Breast epithelium (tissue), 4 donors: ENCODE measurements at regions not wholly inside any gene's neighbourhood (a gene's known extent, or its start where the extent isn't known, plus 50 kb on each side); places are given as distances from the start of the nearest gene placed in this dataset.

ENCODE experiments used
- DNase-seq, 2 donors: peaks; one replicate each; pipeline ENCODE4 v3.0.0-alpha.2; 2019; ENCODE audit warnings: low spot score in 2 of 2
- H3K27ac ChIP-seq, 2 donors: fragments of 200-600 bp; sonication (generic) in 1 of 2; one replicate each; pipeline ENCODE4 v1.5.1; 2016 to 2019; ENCODE audit warnings: mild to moderate bottlenecking in 1 of 2
- H3K27me3 ChIP-seq, 2 donors: fragments of 200-600 bp; sonication (generic) in 1 of 2; one replicate each; pipeline versions ENCODE4 v1.5.1 to v1.6.0; 2017 to 2019; ENCODE audit warnings: control low read depth in 1 of 2, mild to moderate bottlenecking in 1 of 2
- H3K36me3 ChIP-seq: fragments of 200-600 bp; one replicate; pipeline ENCODE4 v1.5.1; 2019
- H3K4me1 ChIP-seq, 2 donors: fragments of 200-600 bp; sonication (generic); one replicate each; pipeline ENCODE4 v1.5.1; 2016 to 2019; ENCODE audit warnings: control low read depth in 1 of 2
- H3K4me3 ChIP-seq, 3 donors: fragments of 200-600 bp; sonication (generic); 1 replicate in 2 of 3; 2 replicates in 1 of 3; pipeline ENCODE4 v1.5.1; 2016 to 2019; ENCODE audit warnings: mild to moderate bottlenecking in 3 of 3, moderate library complexity in 2 of 3
- H3K9me3 ChIP-seq, 2 donors: fragments of 200-600 bp; sonication (generic) in 1 of 2; one replicate each; pipeline ENCODE4 v1.5.1; 2016 to 2019; ENCODE audit warnings: control low read depth in 1 of 2
- CTCF ChIP-seq, 3 donors: fragments of 450-650 bp; IDR thresholded peaks; one replicate each; pipeline ENCODE4 v1.5.1; 2016 to 2017; ENCODE audit warnings: antibody characterized with exemption in 3 of 3, mild to moderate bottlenecking in 3 of 3, moderate library complexity in 3 of 3
- POLR2A ChIP-seq: fragments of 450-650 bp; IDR thresholded peaks from one replicate; pipeline ENCODE4 v1.6.1; 2016; ENCODE audit warnings: antibody characterized with exemption, mild to moderate bottlenecking, moderate library complexity
- POLR2AphosphoS5 ChIP-seq, 3 donors: sonication (generic); formaldehyde crosslinking; IDR thresholded peaks; one replicate each; pipeline ENCODE4 v1.6.1; 2017; ENCODE audit warnings: antibody characterized with exemption in 3 of 3
- intact Hi-C: fragments of 100-400 bp; cut with DNase I; formaldehyde crosslinking; loops from one replicate; pipeline ENCODE4 v1.15.1; 2023; ENCODE audit warnings: low total_unique reads

GRCh38 chr5:6856653-6857052 is 143.4 kb downstream of the TENT4A start:
- no peaks in the 10 kb centered on the region for H3K36me3 ChIP-seq
- no peak overlapping the region for H3K4me3 ChIP-seq
- H3K4me1 ChIP-seq, result no peaks in the 10 kb centered on the region
- no peak for DNase-seq
- peaks cover 0 to 15% of the 10 kb centered on the region in 2 donors for H3K9me3 ChIP-seq
- TF ChIP-seq POLR2AphosphoS5 (IDR thresholded peaks at IDR 0.05) (no peak), POLR2A (no peak), CTCF (IDR thresholded peaks at IDR 0.05) (no peak)
- no peak overlapping the region for H3K27ac ChIP-seq
- H3K27me3 ChIP-seq, result no peaks in the 10 kb centered on the region
- intact Hi-C loops, result no loop called here

GRCh38 chr5:6858419-6858818 is 145.2 kb downstream of the TENT4A start:
- no peak overlapping the region for H3K4me3 ChIP-seq
- intact Hi-C loops, result no loop called here
- DNase-seq, result no peak
- no peaks in the 10 kb centered on the region for H3K27me3 ChIP-seq
- no peak overlapping the region for H3K27ac ChIP-seq
- no peaks in the 10 kb centered on the region for H3K4me1 ChIP-seq
- TF ChIP-seq POLR2AphosphoS5 (IDR thresholded peaks at IDR 0.05) (no peak), CTCF (IDR thresholded peaks at IDR 0.05) (no peak), POLR2A (no peak)
- H3K36me3 ChIP-seq, result no peaks in the 10 kb centered on the region
- H3K9me3 ChIP-seq, result peaks cover 7 to 19% of the 10 kb centered on the region in 2 donors

GRCh38 chr5:6859023-6859422 is 145.8 kb downstream of the TENT4A start:
- DNase-seq, result no peak
- H3K27ac ChIP-seq, result no peak overlapping the region
- TF ChIP-seq POLR2A, result no peak
- no peak for TF ChIP-seq POLR2AphosphoS5 (IDR thresholded peaks at IDR 0.05)
- TF ChIP-seq CTCF (IDR thresholded peaks at IDR 0.05), result no peak
- H3K36me3 ChIP-seq, result no peaks in the 10 kb centered on the region
- H3K27me3 ChIP-seq, result no peaks in the 10 kb centered on the region
- intact Hi-C loops, result no loop called here
- no peaks in the 10 kb centered on the region for H3K4me1 ChIP-seq
- H3K9me3 ChIP-seq, result peaks cover 7 to 15% of the 10 kb centered on the region in 2 donors
- no peak overlapping the region for H3K4me3 ChIP-seq

- Histone ChIP-seq H3K27ac (no peak overlapping the region), H3K27me3 (no peaks in the 10 kb centered on the region), H3K36me3 (no peaks in the 10 kb centered on the region), H3K9me3 (peaks cover 7 to 15% of the 10 kb centered on the region in 2 donors), H3K4me3 (no peak overlapping the region), H3K4me1 (no peaks in the 10 kb centered on the region)
- intact Hi-C loops, result no loop called here
- TF ChIP-seq CTCF (IDR thresholded peaks at IDR 0.05) (no peak), POLR2A (no peak)
- no peak for DNase-seq
Observed at GRCh38 chr5:6859951-6860638, 146.9 kb downstream of the TENT4A start.

GRCh38 chr5:6861036-6861435 is 147.8 kb downstream of the TENT4A start:
- intact Hi-C loops, result no loop called here

More at GRCh38 chr5:6861036-6861435, 147.8 kb downstream of the TENT4A start:
- Histone ChIP-seq H3K4me3 (no peak overlapping the region), H3K27ac (no peak overlapping the region), H3K4me1 (no peaks in the 10 kb centered on the region), H3K36me3 (no peaks in the 10 kb centered on the region), H3K27me3 (no peaks in the 10 kb centered on the region), H3K9me3 (peaks cover 7 to 15% of the 10 kb centered on the region in 2 donors)
- TF ChIP-seq POLR2A (no peak), CTCF (IDR thresholded peaks at IDR 0.05) (no peak), POLR2AphosphoS5 (IDR thresholded peaks at IDR 0.05) (no peak)
- DNase-seq, result no peak
